Right ventricle myocardium superior (tissue), 1 donor: ENCODE measurements at regions not wholly inside any gene's neighbourhood (a gene's known extent, or its start where the extent isn't known, plus 50 kb on each side); places are given as distances from the start of the nearest gene placed in this dataset.
"Not testable (repeated sequence)": the region's sequence is repeated elsewhere in the genome, so short reads cannot be mapped to it uniquely, and the experiment has no call there.

Experiments
- ATAC-seq: fragments of 200-7000 bp; cut with Tn5 transposase; one replicate; pipeline ENCODE4 v1.9.1; 2020; ENCODE audit warnings: mild to moderate bottlenecking; ENCODE audit not compliant: poor library complexity
- DNase-seq: peaks from one replicate; pipeline ENCODE4 v3.0.0-alpha.2; 2020
- intact Hi-C: fragments of 100-400 bp; cut with DNase I; formaldehyde crosslinking; loops from one replicate; pipeline ENCODE4 v1.11.2; 2022
- donor health status: DM: no; HTN: yes; CAD: no; lungs with severe emphysema.

GRCh38 chr1:228666686-228667623, 68.3 kb upstream of the RHOU start:
- DNase-seq (no peak), ATAC-seq (no peak)
- intact Hi-C loops = loop anchor here (10.0 kb wide), 3 partner anchors 488 to 588 kb away; no protein-coding TSS in a partner anchor

- DNase-seq (no peak), ATAC-seq (no peak)
- intact Hi-C loops = loop anchor here (10.0 kb wide), 3 partner anchors 486 to 586 kb away; no protein-coding TSS in a partner anchor
Measured at GRCh38 chr1:228668553-228669241, 66.6 kb upstream of the RHOU start.

- intact Hi-C loops = loop anchor here (10.0 kb wide), 3 partner anchors 486 to 586 kb away; no protein-coding TSS in a partner anchor
- ATAC-seq = peak; percentile 79
- peak; percentile 59 for DNase-seq
Measured at GRCh38 chr1:228669242-228669585, 66.1 kb upstream of the RHOU start.

GRCh38 chr1:228681076-228681565, 54.2 kb upstream of the RHOU start:
- DNase-seq, ATAC-seq, intact Hi-C loops: not testable (repeated sequence)

GRCh38 chr1:228683428-228683827, 51.9 kb upstream of the RHOU start:
- intact Hi-C loops = no loop called here
- DNase-seq = no peak
- ATAC-seq = no peak

- ATAC-seq (peak; percentile 67), DNase-seq (no peak)
- intact Hi-C loops = no loop called here
Measured at GRCh38 chr1:228684607-228685006, 50.7 kb upstream of the RHOU start.

- intact Hi-C loops = no loop called here
- no peak for DNase-seq
- ATAC-seq = peak; percentile 46
Measured at GRCh38 chr1:228685081-228685660, 50.1 kb upstream of the RHOU start.
